GM13976 (cell line): ENCODE measurements at regions not wholly inside any gene's neighbourhood (a gene's known extent, or its start where the extent isn't known, plus 50 kb on each side); places are given as distances from the start of the nearest gene placed in this dataset.

Experiments
- DNase-seq: peaks from one replicate; pipeline ENCODE4 v3.0.0; 2012; ENCODE audit warnings: low spot score
- CTCF ChIP-seq: IDR thresholded peaks from 2 replicates; pipeline ENCODE4 v1.5.1; 2012; ENCODE audit warnings: borderline replicate concordance, mild to moderate bottlenecking; ENCODE audit not compliant: insufficient read depth; ENCODE audit errors: extremely low read depth, missing control alignments, control extremely low read depth
- in situ Hi-C: fragments of 300-500 bp; cut with MboI; formaldehyde crosslinking; loops from one replicate; pipeline ENCODE4 v1.12.0; 2022; ENCODE audit warnings: low sequenced_read_pairs, mixed read lengths, inconsistent platforms; ENCODE audit not compliant: unreplicated experiment

DNA sequence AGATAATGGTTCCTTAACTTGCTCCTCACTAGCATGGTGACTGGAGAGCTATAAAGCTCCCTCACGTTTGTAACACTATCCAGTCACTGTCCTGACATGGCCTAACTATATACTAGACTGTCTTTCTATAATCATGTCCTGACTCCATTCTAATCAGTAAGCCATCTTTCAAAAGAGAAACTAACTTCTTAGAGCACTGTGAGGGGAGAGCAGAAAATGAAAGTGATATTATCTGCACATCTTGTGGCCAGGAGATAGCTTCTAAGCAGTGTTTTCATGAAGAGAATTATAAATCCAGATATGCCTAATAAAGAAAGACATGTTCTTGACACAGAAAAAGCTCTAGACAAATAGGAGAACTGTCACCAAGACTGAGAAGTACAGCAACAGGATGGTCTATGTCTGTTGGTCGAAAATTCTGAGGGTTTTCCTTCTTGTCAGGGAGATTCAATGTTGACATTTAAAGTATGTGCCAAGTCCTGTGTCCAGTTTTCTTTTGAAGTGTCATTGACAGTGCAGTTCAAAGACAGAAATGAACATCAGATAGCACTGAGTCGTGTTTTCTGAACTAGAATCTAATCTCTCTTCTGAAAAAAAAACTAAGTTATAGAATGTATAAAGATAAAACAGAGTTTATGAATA is 230.6 kb upstream of the PEX5L start:
- in situ Hi-C loops = no loop called here
- TF ChIP-seq CTCF = no peak
- peak; percentile 41 for DNase-seq

GRCh38 chr3:180274536-180274935 is 237.8 kb upstream of the PEX5L start:
- no peak for TF ChIP-seq CTCF
- in situ Hi-C loops = no loop called here
- DNase-seq = no peak

DNA sequence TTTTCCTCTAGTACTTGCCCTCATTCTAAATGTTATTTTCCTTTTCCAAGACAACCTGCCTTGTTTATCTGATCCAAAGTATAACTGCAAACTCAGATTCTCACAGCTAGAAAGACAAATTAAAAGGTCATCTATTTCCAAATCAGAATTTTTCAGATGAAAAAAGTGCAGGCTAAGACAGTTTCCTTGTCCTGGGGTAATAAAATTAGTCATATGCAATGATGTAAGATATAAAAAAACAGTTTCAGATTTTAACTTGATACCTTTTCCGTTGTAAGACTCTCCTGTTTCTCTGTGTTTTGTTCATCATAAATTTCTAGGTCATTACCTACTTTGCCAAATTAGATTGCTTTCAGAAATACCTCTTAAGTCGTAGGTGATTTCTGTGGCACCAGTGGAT is 238.4 kb upstream of the PEX5L start:
- no peak for DNase-seq
- in situ Hi-C loops = no loop called here

DNA sequence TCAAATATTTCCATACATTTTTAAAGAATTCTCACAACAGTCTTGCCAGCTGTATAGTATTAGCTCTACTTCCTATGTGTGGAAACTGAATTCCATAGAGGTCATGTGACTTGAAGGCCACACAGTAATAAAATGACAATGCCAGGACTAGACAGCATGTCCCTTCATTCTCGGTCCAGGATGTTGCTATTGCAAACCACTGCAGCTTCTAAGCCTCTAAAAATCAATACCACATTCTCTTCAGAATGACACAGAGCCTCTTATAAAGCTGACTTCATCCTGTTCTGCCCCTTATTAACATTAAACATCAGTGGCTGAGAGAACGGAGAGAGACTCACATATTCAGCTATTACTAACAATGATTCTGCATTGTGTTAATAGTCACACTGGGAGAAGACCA is 240.3 kb upstream of the PEX5L start:
- DNase-seq = no peak
- TF ChIP-seq CTCF = no peak
- in situ Hi-C loops = no loop called here

More for the DNA sequence above, 238.4 kb upstream of the PEX5L start:
- TF ChIP-seq CTCF = no peak

DNA sequence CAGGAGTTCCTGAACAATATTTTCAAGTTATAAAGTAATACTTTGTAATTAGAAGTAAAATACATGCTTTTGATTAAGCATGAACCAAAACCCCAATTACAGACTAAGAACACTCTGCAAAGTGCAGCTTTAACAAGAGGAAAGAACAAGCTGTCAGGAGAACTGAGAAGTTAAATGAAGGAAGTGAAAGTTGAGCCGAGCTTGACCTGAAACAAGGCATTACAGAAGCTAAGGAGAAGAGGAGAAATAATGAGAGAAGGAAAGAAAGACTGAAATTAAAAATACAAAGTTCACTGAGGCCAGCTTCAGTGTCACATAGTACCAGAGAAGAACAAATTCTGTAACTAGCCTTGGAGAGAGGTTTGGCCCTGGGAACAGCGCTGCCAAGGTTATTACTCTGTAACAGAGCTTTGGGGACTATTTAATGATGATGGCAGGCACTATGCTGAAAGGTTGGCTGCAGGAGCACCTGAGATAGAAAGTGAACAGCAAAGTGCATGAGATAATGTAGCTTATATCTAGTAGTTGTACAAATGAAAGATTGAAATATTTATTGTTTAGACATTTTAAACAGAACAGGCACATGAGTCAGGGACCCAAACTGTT is 241.9 kb upstream of the PEX5L start:
- in situ Hi-C loops = no loop called here
- no peak for TF ChIP-seq CTCF
- peak; percentile 23 for DNase-seq

GRCh38 chr3:180280555-180280954 is 243.8 kb upstream of the PEX5L start:
- TF ChIP-seq CTCF = no peak
- no peak for DNase-seq
- in situ Hi-C loops = no loop called here

- no peak for TF ChIP-seq CTCF
- DNase-seq = no peak
- in situ Hi-C loops = no loop called here
Measured at GRCh38 chr3:180282386-180282785, 245.6 kb upstream of the PEX5L start.
